T-helper 17 cell (primary cell): ENCODE measurements at regions not wholly inside any gene's neighbourhood (a gene's known extent, or its start where the extent isn't known, plus 50 kb on each side); places are given as distances from the start of the nearest gene placed in this dataset.

ENCODE experiments used
- ATAC-seq: fragments of 150-1000 bp; cut with Tn5 transposase; 2 replicates; pipeline ENCODE4 v1.10.0; 2021; ENCODE audit warnings: mild to moderate bottlenecking, moderate library complexity
- DNase-seq, 3 donors: peaks; one replicate each; pipeline versions ENCODE4 v3.0.0 to v3.0.0-alpha.2; 2020 to 2021
- H3K9me3 ChIP-seq: one replicate; pipeline ENCODE4 v1.7.0; 2013; ENCODE audit warnings: low read length, mild to moderate bottlenecking; ENCODE audit not compliant: control insufficient read depth, poor library complexity, severe bottlenecking
- H3K27ac Mint-ChIP-seq: one replicate; pipeline ENCODE4 v1.8.0; 2022; ENCODE audit warnings: mild to moderate bottlenecking, moderate library complexity, mixed read lengths
- H3K27me3 Mint-ChIP-seq: one replicate; pipeline ENCODE4 v1.8.0; 2022; ENCODE audit warnings: mixed read lengths
- H3K36me3 Mint-ChIP-seq: one replicate; pipeline ENCODE4 v1.8.0; 2022; ENCODE audit warnings: low read depth, mixed read lengths
- H3K4me1 Mint-ChIP-seq: one replicate; pipeline ENCODE4 v1.8.0; 2022; ENCODE audit warnings: mild to moderate bottlenecking, mixed read lengths
- H3K4me3 Mint-ChIP-seq: one replicate; pipeline ENCODE4 v1.8.0; 2022; ENCODE audit warnings: mild to moderate bottlenecking, moderate library complexity, mixed read lengths

DNA sequence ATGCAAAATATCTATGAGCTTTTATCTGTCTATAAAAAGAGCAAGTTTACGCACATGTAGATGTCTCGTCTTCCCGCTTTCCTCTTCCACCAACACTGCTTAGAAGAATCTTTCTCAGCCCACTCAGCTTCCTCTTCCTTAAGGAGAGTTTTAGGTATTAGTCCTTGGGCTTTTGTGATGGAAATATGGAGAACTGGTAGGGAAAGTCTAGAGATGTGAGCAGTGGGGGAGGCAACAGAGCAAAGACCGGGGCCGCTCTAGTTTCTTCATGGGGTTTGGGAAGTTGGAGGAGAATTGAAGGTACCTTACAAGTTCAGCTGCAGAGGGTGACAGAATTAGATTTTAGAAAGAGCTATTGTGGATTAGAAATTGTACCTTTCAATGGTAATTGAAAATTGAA is 56.3 kb upstream of the CPNE8 start:
- DNase-seq: no peak
- no peaks in the 10 kb centered on the region for H3K9me3 ChIP-seq
- Mint-ChIP-seq H3K4me1 (no peaks in the 10 kb centered on the region), H3K27me3 (no peaks in the 10 kb centered on the region), H3K4me3 (no peak overlapping the region), H3K36me3 (no peaks in the 10 kb centered on the region), H3K27ac (no peak overlapping the region)
- no peak for ATAC-seq

DNA sequence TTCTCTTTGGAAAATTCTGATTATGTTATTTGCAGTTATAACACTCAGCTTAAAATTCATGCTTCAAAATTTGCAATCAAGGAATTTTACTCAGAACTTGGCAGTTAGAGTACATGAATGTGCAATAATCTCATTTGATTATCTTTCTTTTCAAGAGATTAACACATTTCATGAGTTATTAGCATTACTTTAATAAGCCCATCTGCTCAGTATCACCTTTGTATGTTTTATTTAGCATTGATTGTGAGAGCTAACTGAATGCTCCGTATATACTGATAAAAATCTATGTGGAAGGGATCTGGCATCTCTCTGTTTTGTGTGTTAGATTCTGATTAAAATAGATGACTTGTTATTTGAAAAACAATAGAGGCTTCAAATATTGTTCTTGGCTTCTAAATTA is 55.6 kb upstream of the CPNE8 start:
- Mint-ChIP-seq H3K27ac (no peak overlapping the region), H3K36me3 (no peaks in the 10 kb centered on the region), H3K4me3 (no peak overlapping the region), H3K27me3 (no peaks in the 10 kb centered on the region), H3K4me1 (no peaks in the 10 kb centered on the region)
- ATAC-seq: no peak
- no peaks in the 10 kb centered on the region for H3K9me3 ChIP-seq
- DNase-seq: no peak

DNA sequence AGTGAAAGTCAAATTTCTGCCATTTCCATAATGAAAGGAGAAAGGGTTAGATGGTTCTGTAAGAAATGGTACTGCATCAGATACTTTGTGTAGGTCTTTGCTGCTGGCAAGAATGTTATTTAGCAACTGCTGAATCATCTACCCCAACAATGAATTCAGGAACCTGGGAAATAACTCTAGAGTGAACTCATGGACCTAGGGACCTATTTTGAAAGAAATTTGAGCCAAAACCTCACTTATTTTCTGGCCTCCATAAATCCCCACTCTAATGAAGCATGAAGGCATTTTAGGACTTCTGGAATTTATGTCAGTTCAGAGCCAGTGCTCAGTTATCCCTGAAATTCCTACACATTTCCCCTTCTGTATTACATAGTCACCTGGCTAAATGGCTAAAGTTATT is 50.9 kb upstream of the CPNE8 start:
- no peaks in the 10 kb centered on the region for H3K9me3 ChIP-seq
- H3K4me3 Mint-ChIP-seq: no peak overlapping the region
- no peaks in the 10 kb centered on the region for H3K4me1 Mint-ChIP-seq
- no peaks in the 10 kb centered on the region for H3K36me3 Mint-ChIP-seq
- no peak for DNase-seq
- no peak overlapping the region for H3K27ac Mint-ChIP-seq
- no peak for ATAC-seq
- no peaks in the 10 kb centered on the region for H3K27me3 Mint-ChIP-seq
